GM23338 (cell line): ENCODE measurements at regions not wholly inside any gene's neighbourhood (a gene's known extent, or its start where the extent isn't known, plus 50 kb on each side); places are given as distances from the start of the nearest gene placed in this dataset.
"Not testable (repeated sequence)": the region's sequence is repeated elsewhere in the genome, so short reads cannot be mapped to it uniquely, and the experiment has no call there.

ENCODE experiments used
- ATAC-seq: fragments of 200-7000 bp; cut with Tn5 transposase; 3 replicates; pipeline ENCODE4 v1.9.1; 2020
- DNase-seq: peaks from one replicate; pipeline ENCODE4 v3.0.0-alpha.2; 2015; ENCODE audit warnings: low spot score
- H2AFZ ChIP-seq: fragments of 200-600 bp; sonication (generic); 2 replicates; pipeline ENCODE4 v1.8.0; 2016; ENCODE audit warnings: antibody characterized with exemption, mild to moderate bottlenecking, moderate library complexity
- H3F3A ChIP-seq: fragments of 200-600 bp; sonication (generic); replicated peaks from 2 replicates; pipeline ENCODE4 v1.8.0; 2017; ENCODE audit warnings: antibody characterized with exemption, mixed run types, low read depth
- H3K27ac ChIP-seq: fragments of 200-600 bp; sonication (generic); 2 replicates; pipeline ENCODE4 v1.6.1; 2016; ENCODE audit warnings: low read depth
- H3K27me3 ChIP-seq: fragments of 200-600 bp; sonication (generic); 2 replicates; pipeline ENCODE4 v1.8.0; 2016; ENCODE audit warnings: mild to moderate bottlenecking, mixed run types, moderate library complexity; ENCODE audit not compliant: insufficient read depth
- H3K36me3 ChIP-seq: fragments of 200-600 bp; sonication (generic); 2 replicates; pipeline ENCODE4 v1.8.0; 2016; ENCODE audit warnings: mild to moderate bottlenecking; ENCODE audit not compliant: insufficient read depth
- H3K4me1 ChIP-seq: fragments of 200-600 bp; sonication (generic); 2 replicates; pipeline ENCODE4 v1.8.0; 2016; ENCODE audit warnings: mild to moderate bottlenecking, moderate library complexity; ENCODE audit not compliant: insufficient read depth
- H3K4me2 ChIP-seq: fragments of 200-600 bp; sonication (generic); 2 replicates; pipeline ENCODE4 v1.7.1; 2017; ENCODE audit warnings: mixed run types
- H3K4me3 ChIP-seq: fragments of 200-600 bp; sonication (generic); 2 replicates; pipeline ENCODE4 v1.6.1; 2016; ENCODE audit warnings: mixed run types
- H3K79me2 ChIP-seq: fragments of 200-600 bp; sonication (generic); replicated peaks from 2 replicates; pipeline ENCODE4 v1.8.0; 2017; ENCODE audit warnings: mild to moderate bottlenecking; ENCODE audit not compliant: insufficient read depth
- H3K9me2 ChIP-seq: fragments of 200-600 bp; sonication (generic); 2 replicates; pipeline ENCODE4 v1.8.0; 2017; ENCODE audit not compliant: insufficient read depth
- H4K20me1 ChIP-seq: fragments of 200-600 bp; sonication (generic); replicated peaks from 2 replicates; pipeline ENCODE4 v1.8.0; 2017; ENCODE audit warnings: mild to moderate bottlenecking; ENCODE audit not compliant: insufficient read depth
- H3K27ac Mint-ChIP-seq: 2 replicates; pipeline ENCODE4 v1.8.0; 2020; ENCODE audit warnings: inconsistent platforms, mild to moderate bottlenecking, moderate library complexity, mixed read lengths
- H3K27me3 Mint-ChIP-seq: 3 replicates; pipeline ENCODE4 v1.8.0; 2022; ENCODE audit warnings: low read depth, mild to moderate bottlenecking, moderate library complexity, mixed read lengths, inconsistent platforms; ENCODE audit not compliant: insufficient read depth, poor library complexity
- H3K36me3 Mint-ChIP-seq: 3 replicates; pipeline ENCODE4 v1.8.0; 2021; ENCODE audit warnings: low read depth, mild to moderate bottlenecking, inconsistent platforms, moderate library complexity, mixed read lengths
- H3K4me1 Mint-ChIP-seq: 3 replicates; pipeline ENCODE4 v1.8.0; 2020; ENCODE audit warnings: mild to moderate bottlenecking, inconsistent platforms, mixed read lengths
- H3K4me3 Mint-ChIP-seq: 3 replicates; pipeline ENCODE4 v1.8.0; 2021; ENCODE audit warnings: moderate library complexity, mild to moderate bottlenecking, inconsistent platforms, mixed read lengths
- H3K9me3 Mint-ChIP-seq: 3 replicates; pipeline ENCODE4 v1.8.0; 2020; ENCODE audit warnings: moderate library complexity, mild to moderate bottlenecking, inconsistent platforms, mixed read lengths
- ETS1 ChIP-seq: IDR thresholded peaks from 2 replicates; pipeline ENCODE4 v1.6.1; 2016; ENCODE audit warnings: antibody characterized with exemption
- EZH2 ChIP-seq: fragments of 200-600 bp; sonication (generic); IDR thresholded peaks from one replicate; pipeline ENCODE4 v1.8.0; 2017; ENCODE audit warnings: antibody characterized with exemption, mild to moderate bottlenecking, low read depth; ENCODE audit not compliant: unreplicated experiment
- JUNB ChIP-seq: IDR thresholded peaks from one replicate; pipeline ENCODE4 v1.6.1; 2016; ENCODE audit warnings: antibody characterized with exemption; ENCODE audit not compliant: unreplicated experiment
- POLR2AphosphoS5 ChIP-seq: IDR thresholded peaks from 2 replicates; pipeline ENCODE4 v1.6.1; 2016; ENCODE audit warnings: antibody characterized with exemption, low read depth
- STAT1 ChIP-seq: IDR thresholded peaks from one replicate; pipeline ENCODE4 v1.6.1; 2016; ENCODE audit warnings: antibody characterized with exemption; ENCODE audit not compliant: unreplicated experiment
- ZNF114 ChIP-seq: fragments of 250-450 bp; sonication (Bioruptor Pico); IDR thresholded peaks from 2 replicates; pipeline ENCODE4 v1.5.0; 2020; ENCODE audit warnings: mild to moderate bottlenecking, moderate library complexity
- ZNF331 ChIP-seq: fragments of 250-450 bp; sonication (Bioruptor Pico); IDR thresholded peaks from 2 replicates; pipeline ENCODE4 v1.5.0; 2020; ENCODE audit warnings: low read depth, mild to moderate bottlenecking, moderate library complexity
- ZNF462 ChIP-seq: fragments of 250-450 bp; sonication (Bioruptor Pico); IDR thresholded peaks from 2 replicates; pipeline ENCODE4 v1.5.0; 2020; ENCODE audit warnings: mild to moderate bottlenecking, moderate library complexity

GRCh38 chr3:26308454-26308853 is 314.1 kb upstream of the LRRC3B start (continued):
- no peak for TF ChIP-seq ZNF462 (CRISPR knock-in tag)
- no peak for TF ChIP-seq EZH2
- no peak for TF ChIP-seq STAT1
- TF ChIP-seq ZNF114 (CRISPR knock-in tag), result no peak
- no peak for TF ChIP-seq ZNF331 (CRISPR knock-in tag)
- no peak for TF ChIP-seq POLR2AphosphoS5
- no peak for TF ChIP-seq JUNB
- no peak for TF ChIP-seq ETS1

- not testable (repeated sequence) for H2AFZ ChIP-seq, H4K20me1 ChIP-seq, H3K36me3 ChIP-seq, H3K4me3 ChIP-seq, H3K9me2 ChIP-seq, H3K79me2 ChIP-seq, H3F3A ChIP-seq, H3K4me2 ChIP-seq, H3K27ac Mint-ChIP-seq, H3K27ac ChIP-seq, H3K27me3 Mint-ChIP-seq, ATAC-seq, DNase-seq, H3K27me3 ChIP-seq, H3K4me3 Mint-ChIP-seq
- Mint-ChIP-seq H3K9me3 (peaks cover 25% of the 10 kb centered on the region), H3K4me1 (peaks cover 18% of the 10 kb centered on the region), H3K36me3 (peaks cover 24% of the 10 kb centered on the region)
- peaks cover 11% of the 10 kb centered on the region; the same call in 1 of the 2 replicates for H3K4me1 ChIP-seq
Observed at GRCh38 chr3:26309536-26309935, 313.0 kb upstream of the LRRC3B start.
